ENCODE measurements at regions not wholly inside any gene's neighbourhood (a gene's known extent, or its start where the extent isn't known, plus 50 kb on each side); places are given as distances from the start of the nearest gene placed in this dataset.

GRCh38 chr4:72218953-72219352 is 187.2 kb downstream of the NPFFR2 start:
- Histone ChIP-seq H2BK120ac (ENCODE audit: low read depth, low read length) (no peak overlapping the region), H3K9ac (ENCODE audit: low read length) (no peak overlapping the region), H2AFZ (ENCODE audit: low read depth, low read length) (no peak overlapping the region), H3K79me1 (replicated peaks; ENCODE audit: low read length, poor library complexity, severe bottlenecking) (no peaks in the 10 kb centered on the region), H2BK5ac (ENCODE audit: low read depth, low read length, poor library complexity, severe bottlenecking) (no peak overlapping the region), H3K4me2 (ENCODE audit: low read length, poor library complexity, severe bottlenecking) (no peak overlapping the region), H3K9me3 (ENCODE audit: control insufficient read depth, low read length) (peaks cover 4% of the 10 kb centered on the region), H2BK15ac (ENCODE audit: low read depth, poor library complexity, severe bottlenecking) (no peak overlapping the region), H2BK12ac (ENCODE audit: low read length in 2 of 2) (no peak overlapping the region), H3K23ac (ENCODE audit: low read length in 2 of 2) (no peak overlapping the region), H2AK5ac (ENCODE audit: low read length, severe bottlenecking) (no peak overlapping the region), H4K91ac (ENCODE audit: low read length) (no peak overlapping the region), H3K4ac (ENCODE audit: low read depth in 1 of 2, low read length in 2 of 2) (no peak overlapping the region), H3K4me1 (ENCODE audit: control insufficient read depth, insufficient read depth, low read depth, low read length) (peaks cover 1% of the 10 kb centered on the region), H3K36me3 (ENCODE audit: control insufficient read depth in 1 of 2, insufficient read depth in 2 of 2, low read depth in 1 of 2, low read length in 2 of 2) (no peaks in the 10 kb centered on the region), H3K27me3 (ENCODE audit: control insufficient read depth in 1 of 2, insufficient read depth in 1 of 2, low read length in 2 of 2) (no peaks in the 10 kb centered on the region), H3K27ac (ENCODE audit: low read length, poor library complexity, severe bottlenecking) (no peak overlapping the region), H3K18ac (ENCODE audit: low read depth in 1 of 2, low read length in 2 of 2) (no peak overlapping the region), H4K8ac (ENCODE audit: low read length) (no peak overlapping the region), H3K4me3 (ENCODE audit: insufficient read depth in 1 of 2, low read depth in 1 of 2, low read length in 2 of 2) (no peak overlapping the region), H3K14ac (ENCODE audit: low read length in 2 of 2) (no peak overlapping the region)
- DNase-seq, result no peak
